Right lobe of liver (tissue), 4 donors: ENCODE measurements at regions not wholly inside any gene's neighbourhood (a gene's known extent, or its start where the extent isn't known, plus 50 kb on each side); places are given as distances from the start of the nearest gene placed in this dataset.

Source experiments
- CTCF ChIP-seq, 4 donors: fragments of 200-600 bp in 3 of 4; fragments of 450-650 bp in 1 of 4; IDR thresholded peaks; one replicate each; pipeline versions ENCODE4 v1.5.1 to v1.8.0; 2016 to 2022; ENCODE audit warnings: antibody characterized with exemption in 4 of 4, mild to moderate bottlenecking in 2 of 4
- POLR2A ChIP-seq: fragments of 450-650 bp; IDR thresholded peaks from one replicate; pipeline ENCODE4 v1.6.1; 2017; ENCODE audit warnings: antibody characterized with exemption, mild to moderate bottlenecking
- donor health status: DM: no; HTN: no; CAD: no.
- donor health status: DM: no; HTN: no; CAD: no.
- donor health status: DM: no; HTN: yes; CAD: no.

GRCh38 chr14:65834051-65834450, 421.5 kb downstream of the FUT8 start:
- no peak for TF ChIP-seq CTCF (IDR thresholded peaks at IDR 0.05)
- no peak for TF ChIP-seq POLR2A
